Activated CD8-positive, alpha-beta T cell treated with anti-CD3 and anti-CD28 coated beads for 36 hours (primary cell): ENCODE measurements at regions not wholly inside any gene's neighbourhood (a gene's known extent, or its start where the extent isn't known, plus 50 kb on each side); places are given as distances from the start of the nearest gene placed in this dataset.
"Not testable (repeated sequence)": the region's sequence is repeated elsewhere in the genome, so short reads cannot be mapped to it uniquely, and the experiment has no call there.

Source experiments
- ATAC-seq: fragments of 200-7000 bp; cut with Tn5 transposase; one replicate; pipeline ENCODE4 v1.10.0; 2021; ENCODE audit warnings: mild to moderate bottlenecking, moderate library complexity
- CTCF ChIA-PET: fragments of 350-600 bp; sonication (Branson Sonifier 250); formaldehyde crosslinking; loops from one replicate; lab custom pipeline; 2021; ENCODE audit warnings: antibody characterized with exemption; lab: Charles Lee
- POLR2A ChIA-PET: fragments of 350-600 bp; sonication (Branson Sonifier 250); formaldehyde crosslinking; loops from one replicate; lab custom pipeline; 2021; ENCODE audit warnings: antibody characterized with exemption; lab: Charles Lee
- DNase-seq: peaks from one replicate; pipeline ENCODE4 v3.0.0-alpha.2; 2020
- H3K27ac Mint-ChIP-seq: one replicate; pipeline ENCODE4 v1.8.0; 2021; ENCODE audit warnings: mild to moderate bottlenecking, mixed read lengths
- H3K27me3 Mint-ChIP-seq: one replicate; pipeline ENCODE4 v1.8.0; 2021; ENCODE audit warnings: mixed read lengths
- H3K36me3 Mint-ChIP-seq: one replicate; pipeline ENCODE4 v1.8.0; 2021; ENCODE audit warnings: low read depth, mixed read lengths
- H3K4me1 Mint-ChIP-seq: one replicate; pipeline ENCODE4 v1.8.0; 2021; ENCODE audit warnings: low read depth, mixed read lengths
- H3K4me3 Mint-ChIP-seq: one replicate; pipeline ENCODE4 v1.8.0; 2021; ENCODE audit warnings: mild to moderate bottlenecking, moderate library complexity, mixed read lengths
- H3K9me3 Mint-ChIP-seq: one replicate; pipeline ENCODE4 v1.8.0; 2021; ENCODE audit warnings: mixed read lengths
- CTCF ChIP-seq: fragments of 200-600 bp; IDR thresholded peaks from one replicate; pipeline ENCODE4 v1.8.0; 2022; ENCODE audit warnings: antibody characterized with exemption, mild to moderate bottlenecking
- intact Hi-C: fragments of 100-400 bp; cut with micrococcal nuclease; formaldehyde crosslinking; loops from one replicate; pipeline ENCODE4 v1.10.0; 2022

GRCh38 chr12:111260732-111261131 lies 108.2 kb downstream of the PHETA1 start:
- POLR2A ChIA-PET: interaction anchor here (0.7 kb wide), 1 partner anchor 154 kb away, joined by 3 read pairs; no protein-coding TSS in a partner anchor
- Mint-ChIP-seq H3K27ac (no peak overlapping the region), H3K27me3 (no peaks in the 10 kb centered on the region), H3K36me3 (no peaks in the 10 kb centered on the region), H3K9me3 (no peaks in the 10 kb centered on the region), H3K4me3 (no peak overlapping the region), H3K4me1 (no peaks in the 10 kb centered on the region)
- no peak for ATAC-seq
- no peak for DNase-seq
- intact Hi-C loops: no loop called here
- CTCF ChIA-PET: interaction anchor here (0.7 to 1.4 kb wide), 2 partner anchors 11 to 1607 kb away, joined by 4 to 5 read pairs; no protein-coding TSS in a partner anchor
- no peak for TF ChIP-seq CTCF

GRCh38 chr12:111259231-111259630 lies 109.7 kb downstream of the PHETA1 start:
- ATAC-seq (no peak), DNase-seq (no peak)
- ChIA-PET CTCF (no interaction called here), POLR2A (interaction anchor here (0.6 kb wide), 1 partner anchor 100 kb away, joined by 3 read pairs; no protein-coding TSS in a partner anchor)
- TF ChIP-seq CTCF: no peak
- Mint-ChIP-seq H3K4me3 (no peak overlapping the region), H3K4me1 (no peaks in the 10 kb centered on the region), H3K9me3 (no peaks in the 10 kb centered on the region), H3K36me3 (no peaks in the 10 kb centered on the region), H3K27ac (no peak overlapping the region), H3K27me3 (no peaks in the 10 kb centered on the region)
- intact Hi-C loops: no loop called here

GRCh38 chr12:111258081-111258480 lies 110.8 kb downstream of the PHETA1 start:
- H3K4me1 Mint-ChIP-seq, DNase-seq, H3K27ac Mint-ChIP-seq, H3K27me3 Mint-ChIP-seq, H3K4me3 Mint-ChIP-seq, H3K36me3 Mint-ChIP-seq, H3K9me3 Mint-ChIP-seq, ATAC-seq, intact Hi-C loops, POLR2A ChIA-PET: not testable (repeated sequence)
- CTCF ChIA-PET: interaction anchor here (1.5 kb wide), 1 partner anchor 14 kb away, joined by 5 read pairs; no protein-coding TSS in a partner anchor

- TF ChIP-seq CTCF: no peak
- H3K27ac Mint-ChIP-seq: no peak overlapping the region
- no peaks in the 10 kb centered on the region for H3K9me3 Mint-ChIP-seq
- DNase-seq (no peak), ATAC-seq (no peak)
- CTCF ChIA-PET: interaction anchor here (1.5 kb wide), 1 partner anchor 14 kb away, joined by 5 read pairs; no protein-coding TSS in a partner anchor
- H3K27me3 Mint-ChIP-seq: peaks cover 1% of the 10 kb centered on the region
- no peak overlapping the region for H3K4me3 Mint-ChIP-seq
- POLR2A ChIA-PET: no interaction called here
- no peaks in the 10 kb centered on the region for H3K36me3 Mint-ChIP-seq
- intact Hi-C loops: no loop called here
- H3K4me1 Mint-ChIP-seq: no peaks in the 10 kb centered on the region
These were observed 111.4 kb downstream of the PHETA1 start for GRCh38 chr12:111257435-111257902.

GRCh38 chr12:111256629-111257434 lies 112.1 kb downstream of the PHETA1 start:
- intact Hi-C loops: no loop called here
- no peak for ATAC-seq
- ChIA-PET CTCF (no interaction called here), POLR2A (no interaction called here)
- Mint-ChIP-seq H3K9me3 (no peaks in the 10 kb centered on the region), H3K27ac (no peak overlapping the region), H3K4me1 (no peaks in the 10 kb centered on the region), H3K4me3 (no peak overlapping the region), H3K27me3 (peaks cover 1% of the 10 kb centered on the region), H3K36me3 (no peaks in the 10 kb centered on the region)
- TF ChIP-seq CTCF: no peak
- DNase-seq: no peak
